Tibial artery (tissue), 4 donors: ENCODE measurements at regions not wholly inside any gene's neighbourhood (a gene's known extent, or its start where the extent isn't known, plus 50 kb on each side); places are given as distances from the start of the nearest gene placed in this dataset.

Experiments used
- DNase-seq, 2 donors: peaks; one replicate each; pipeline ENCODE4 v3.0.0-alpha.2; 2019
- H3K27ac ChIP-seq, 2 donors: fragments of 200-600 bp; sonication (generic) in 1 of 2; 1 replicate in 1 of 2; 2 replicates in 1 of 2; pipeline ENCODE4 v1.5.1; 2018 to 2019; ENCODE audit warnings: mild to moderate bottlenecking in 1 of 2
- H3K27me3 ChIP-seq, 2 donors: fragments of 200-600 bp; sonication (generic) in 1 of 2; one replicate each; pipeline versions ENCODE4 v1.5.1 to v1.6.0; 2016 to 2019
- H3K36me3 ChIP-seq, 3 donors: fragments of 200-600 bp; sonication (generic) in 2 of 3; one replicate each; pipeline ENCODE4 v1.5.1; 2016 to 2019; ENCODE audit warnings: mild to moderate bottlenecking in 2 of 3
- H3K4me1 ChIP-seq, 4 donors: fragments of 200-600 bp; sonication (generic) in 2 of 4; 1 replicate in 3 of 4; 2 replicates in 1 of 4; pipeline ENCODE4 v1.5.1; 2016 to 2019
- H3K4me3 ChIP-seq, 2 donors: fragments of 200-600 bp; sonication (generic) in 1 of 2; 1 replicate in 1 of 2; 2 replicates in 1 of 2; pipeline ENCODE4 v1.5.1; 2018 to 2019; ENCODE audit warnings: mild to moderate bottlenecking in 2 of 2
- H3K9me3 ChIP-seq, 3 donors: fragments of 200-600 bp; sonication (generic) in 1 of 3; one replicate each; pipeline ENCODE4 v1.5.1; 2016 to 2019
- intact Hi-C: fragments of 100-400 bp; cut with DNase I; formaldehyde crosslinking; loops from one replicate; pipeline ENCODE4 v1.15.0; 2023; ENCODE audit warnings: low total_unique reads
- TF ChIP-seq, protein P1 (sequence below), 2 experiments: fragments of 200-600 bp in 1 of 2; fragments of 450-650 bp in 1 of 2; IDR thresholded peaks; one replicate each; pipeline ENCODE4 v1.5.1; 2017 to 2019; ENCODE audit warnings: antibody characterized with exemption in 2 of 2, mild to moderate bottlenecking in 1 of 2, moderate library complexity in 1 of 2

DNA sequence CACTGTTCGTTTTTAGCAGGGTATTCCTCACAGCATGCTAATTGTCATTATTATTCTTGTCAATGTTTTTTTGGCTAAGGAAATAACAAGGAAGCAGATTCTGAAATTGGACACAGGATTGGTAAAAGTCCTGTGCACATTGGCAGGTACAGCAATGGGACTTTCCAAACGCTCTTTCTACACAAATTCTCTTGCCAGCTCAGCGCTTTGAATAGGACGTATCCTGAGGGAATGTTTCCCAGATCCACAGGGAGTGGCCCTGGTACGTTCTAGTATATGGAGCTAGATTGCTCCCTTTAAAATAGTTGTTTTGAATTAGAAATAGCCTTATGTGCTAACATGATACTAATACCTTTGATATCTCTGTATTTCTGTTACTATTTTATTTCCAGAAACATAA, 82.8 kb upstream of the GRB10 start:
- no peaks in the 10 kb centered on the region for H3K36me3 ChIP-seq
- no peaks in the 10 kb centered on the region for H3K27me3 ChIP-seq
- H3K27ac ChIP-seq = no peak overlapping the region
- H3K9me3 ChIP-seq = no peaks in the 10 kb centered on the region
- peaks cover 0 to 20% (median 0%) of the 10 kb centered on the region in 4 donors for H3K4me1 ChIP-seq
- H3K4me3 ChIP-seq = no peak overlapping the region
- no peak for DNase-seq
- intact Hi-C loops = no loop called here
- TF ChIP-seq, protein P1, sequence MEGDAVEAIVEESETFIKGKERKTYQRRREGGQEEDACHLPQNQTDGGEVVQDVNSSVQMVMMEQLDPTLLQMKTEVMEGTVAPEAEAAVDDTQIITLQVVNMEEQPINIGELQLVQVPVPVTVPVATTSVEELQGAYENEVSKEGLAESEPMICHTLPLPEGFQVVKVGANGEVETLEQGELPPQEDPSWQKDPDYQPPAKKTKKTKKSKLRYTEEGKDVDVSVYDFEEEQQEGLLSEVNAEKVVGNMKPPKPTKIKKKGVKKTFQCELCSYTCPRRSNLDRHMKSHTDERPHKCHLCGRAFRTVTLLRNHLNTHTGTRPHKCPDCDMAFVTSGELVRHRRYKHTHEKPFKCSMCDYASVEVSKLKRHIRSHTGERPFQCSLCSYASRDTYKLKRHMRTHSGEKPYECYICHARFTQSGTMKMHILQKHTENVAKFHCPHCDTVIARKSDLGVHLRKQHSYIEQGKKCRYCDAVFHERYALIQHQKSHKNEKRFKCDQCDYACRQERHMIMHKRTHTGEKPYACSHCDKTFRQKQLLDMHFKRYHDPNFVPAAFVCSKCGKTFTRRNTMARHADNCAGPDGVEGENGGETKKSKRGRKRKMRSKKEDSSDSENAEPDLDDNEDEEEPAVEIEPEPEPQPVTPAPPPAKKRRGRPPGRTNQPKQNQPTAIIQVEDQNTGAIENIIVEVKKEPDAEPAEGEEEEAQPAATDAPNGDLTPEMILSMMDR (IDR thresholded peaks at IDR 0.05) = no peak

DNA sequence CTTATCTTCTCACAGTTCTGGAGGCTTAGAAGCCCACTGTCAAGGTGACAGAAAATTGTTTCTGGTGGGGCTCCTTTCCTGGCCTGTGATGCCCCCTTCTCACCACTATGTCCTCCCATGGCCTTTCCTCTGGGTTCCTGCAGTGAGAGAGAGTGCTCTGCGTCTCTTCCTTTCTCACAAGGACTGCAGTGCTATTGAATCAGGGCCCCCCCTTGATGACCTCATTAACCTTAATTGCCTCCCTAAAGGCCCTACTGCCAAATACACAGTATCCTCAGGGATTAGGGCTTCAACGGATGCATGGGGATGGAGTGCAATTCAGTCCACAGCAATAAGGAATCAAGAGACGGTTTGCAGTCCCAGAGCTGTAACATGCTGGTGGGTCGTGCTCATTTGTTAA, 82.0 kb upstream of the GRB10 start:
- H3K4me1 ChIP-seq = peaks cover 0 to 12% (median 0%) of the 10 kb centered on the region in 4 donors
- no peaks in the 10 kb centered on the region for H3K9me3 ChIP-seq
- no peak overlapping the region for H3K4me3 ChIP-seq
- TF ChIP-seq, protein P1 (IDR thresholded peaks at IDR 0.05) = no peak
- H3K36me3 ChIP-seq = no peaks in the 10 kb centered on the region
- intact Hi-C loops = no loop called here
- H3K27me3 ChIP-seq = no peaks in the 10 kb centered on the region
- DNase-seq = no peak
- no peak overlapping the region for H3K27ac ChIP-seq

DNA sequence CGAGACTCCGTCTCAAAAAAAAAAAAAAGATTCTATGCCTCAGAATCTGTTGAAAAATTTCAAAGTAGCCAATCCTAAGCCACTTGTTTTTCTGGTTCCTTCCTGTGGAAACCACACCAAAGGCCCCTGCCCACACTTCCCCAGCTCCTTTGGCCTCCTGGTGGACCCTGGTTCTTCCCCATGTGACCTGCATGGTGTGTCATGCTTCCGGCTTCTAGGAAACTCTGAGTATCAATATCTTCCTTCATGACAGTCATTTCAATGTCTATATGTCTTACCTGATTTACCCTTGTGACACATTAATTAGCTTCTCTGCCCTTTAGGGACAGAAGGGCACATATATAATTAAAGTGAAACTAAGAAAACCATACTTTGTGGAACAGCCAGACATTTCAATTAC, 80.4 kb upstream of the GRB10 start:
- intact Hi-C loops = no loop called here
- TF ChIP-seq, protein P1 (IDR thresholded peaks at IDR 0.05) = no peak
- H3K36me3 ChIP-seq = no peaks in the 10 kb centered on the region
- no peak overlapping the region for H3K27ac ChIP-seq
- no peak for DNase-seq
- H3K27me3 ChIP-seq = no peaks in the 10 kb centered on the region
- no peaks in the 10 kb centered on the region for H3K4me1 ChIP-seq
- H3K9me3 ChIP-seq = no peaks in the 10 kb centered on the region
- H3K4me3 ChIP-seq = no peak overlapping the region

DNA sequence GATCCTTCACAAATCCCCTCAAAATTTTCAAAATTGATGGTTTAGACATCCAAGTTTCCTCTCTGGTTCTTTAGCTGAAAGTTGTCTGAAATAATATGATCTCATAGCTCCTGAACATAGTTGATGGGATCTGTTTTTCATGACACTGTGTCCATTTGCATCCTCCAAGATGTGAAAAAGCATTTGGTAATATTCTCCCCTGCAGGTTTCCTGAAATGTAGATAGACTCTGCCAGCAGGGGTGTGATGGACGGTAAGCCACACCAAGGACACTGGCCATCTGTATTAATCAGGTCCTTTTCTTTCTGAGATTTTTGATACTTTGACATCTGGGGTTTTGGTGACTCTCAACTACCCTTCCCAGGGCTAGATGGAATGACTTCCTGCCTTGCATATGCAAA, 79.6 kb upstream of the GRB10 start:
- DNase-seq = no peak
- Histone ChIP-seq H3K9me3 (no peaks in the 10 kb centered on the region), H3K4me1 (no peaks in the 10 kb centered on the region), H3K27me3 (no peaks in the 10 kb centered on the region), H3K36me3 (no peaks in the 10 kb centered on the region), H3K27ac (no peak overlapping the region), H3K4me3 (no peak overlapping the region)
- intact Hi-C loops = no loop called here
- TF ChIP-seq, protein P1 (IDR thresholded peaks at IDR 0.05) = no peak

DNA sequence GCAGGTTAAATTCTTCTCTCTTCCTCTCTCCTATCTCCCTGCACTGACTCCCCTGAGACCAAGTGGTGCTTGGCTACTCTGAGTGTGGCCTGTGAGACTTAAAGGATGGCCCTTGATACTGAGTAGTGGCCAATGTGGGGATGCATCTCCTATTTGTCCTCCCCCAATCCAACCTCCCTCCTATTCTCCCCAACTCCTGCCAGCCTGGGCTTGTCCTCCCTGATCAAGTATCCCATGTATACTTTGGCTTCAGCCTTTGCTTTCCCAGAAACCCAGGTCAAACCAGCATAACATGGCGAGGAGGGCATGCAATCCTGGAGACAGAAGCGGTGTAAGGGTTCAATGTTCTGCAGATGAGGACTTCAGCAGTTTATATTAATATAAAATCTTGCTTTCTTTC, 77.9 kb upstream of the GRB10 start:
- intact Hi-C loops = no loop called here
- H3K4me1 ChIP-seq = no peaks in the 10 kb centered on the region
- no peak for DNase-seq
- H3K9me3 ChIP-seq = no peaks in the 10 kb centered on the region
- H3K27me3 ChIP-seq = no peaks in the 10 kb centered on the region
- TF ChIP-seq, protein P1 (IDR thresholded peaks at IDR 0.05) = no peak
- no peak overlapping the region for H3K27ac ChIP-seq
- H3K4me3 ChIP-seq = no peak overlapping the region
- no peaks in the 10 kb centered on the region for H3K36me3 ChIP-seq

DNA sequence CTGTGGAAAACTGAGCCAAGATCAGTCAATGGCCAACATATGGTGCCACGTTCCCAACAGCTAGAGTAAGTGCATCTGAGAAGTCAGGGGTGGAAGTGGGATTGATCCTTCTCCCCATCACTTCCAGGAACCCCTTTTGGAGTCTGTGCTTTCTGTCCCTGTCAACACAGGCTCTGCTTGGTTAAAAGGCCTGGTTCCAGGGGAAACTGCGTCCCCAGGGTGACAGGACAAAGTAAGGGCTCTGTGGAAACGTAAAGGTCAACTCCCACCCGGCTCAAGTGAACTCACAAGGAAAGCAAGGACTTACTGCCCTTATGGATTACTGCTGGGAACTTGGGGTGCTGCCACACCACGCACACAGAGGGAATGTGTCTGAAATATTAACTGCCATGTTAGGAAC, 77.5 kb upstream of the GRB10 start:
- Histone ChIP-seq H3K27ac (no peak overlapping the region), H3K4me3 (no peak overlapping the region), H3K4me1 (no peaks in the 10 kb centered on the region), H3K9me3 (no peaks in the 10 kb centered on the region), H3K27me3 (no peaks in the 10 kb centered on the region), H3K36me3 (no peaks in the 10 kb centered on the region)
- DNase-seq = no peak
- intact Hi-C loops = no loop called here
- TF ChIP-seq, protein P1 (IDR thresholded peaks at IDR 0.05) = no peak
